RPMI7951 (cell line): ENCODE measurements at regions not wholly inside any gene's neighbourhood (a gene's known extent, or its start where the extent isn't known, plus 50 kb on each side); places are given as distances from the start of the nearest gene placed in this dataset.
"Not testable (repeated sequence)": the region's sequence is repeated elsewhere in the genome, so short reads cannot be mapped to it uniquely, and the experiment has no call there.

ENCODE experiments used
- DNase-seq: peaks from one replicate; pipeline ENCODE4 v3.0.0-alpha.2; 2012; ENCODE audit warnings: low read depth

DNA sequence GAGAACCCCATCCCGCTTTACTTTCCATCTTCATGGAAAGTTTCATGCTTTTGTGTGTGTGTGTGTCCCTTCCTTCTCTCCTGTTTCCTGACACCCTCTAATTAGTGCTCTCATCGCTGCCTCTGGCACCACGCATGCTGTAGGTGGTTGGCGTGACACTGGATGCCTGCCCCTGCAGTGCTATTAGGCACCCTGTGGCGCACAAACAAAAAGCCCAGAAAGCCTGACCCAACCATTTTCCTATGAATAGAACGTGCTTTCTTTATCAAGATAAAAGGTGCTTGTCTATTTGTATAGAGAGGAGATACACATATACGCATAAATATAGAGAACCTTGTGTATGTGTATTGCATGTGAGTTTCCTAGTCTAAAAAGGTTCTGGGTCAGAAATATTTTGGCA lies 120.8 kb upstream of the CDCA7L start:
- no peak for DNase-seq

DNA sequence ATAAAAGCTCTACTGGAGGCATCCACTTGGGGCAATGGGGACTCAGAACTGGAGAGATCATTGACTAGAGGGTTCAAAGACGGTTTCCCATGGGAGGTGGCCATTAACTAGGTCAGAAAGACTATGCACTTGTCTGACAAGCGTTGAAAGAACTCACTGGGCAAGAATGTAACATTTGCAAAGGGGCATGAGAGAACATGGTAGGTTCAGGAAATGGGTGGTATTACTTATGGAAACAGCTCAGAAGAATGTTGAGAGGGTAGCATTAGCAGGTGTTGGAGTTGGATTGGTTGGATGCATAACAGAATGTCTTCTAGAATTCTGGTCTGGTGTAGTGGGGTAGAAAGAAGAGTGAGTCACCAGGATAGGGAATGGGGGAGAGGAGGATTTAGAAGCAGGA lies 119.1 kb upstream of the CDCA7L start:
- no peak for DNase-seq

DNA sequence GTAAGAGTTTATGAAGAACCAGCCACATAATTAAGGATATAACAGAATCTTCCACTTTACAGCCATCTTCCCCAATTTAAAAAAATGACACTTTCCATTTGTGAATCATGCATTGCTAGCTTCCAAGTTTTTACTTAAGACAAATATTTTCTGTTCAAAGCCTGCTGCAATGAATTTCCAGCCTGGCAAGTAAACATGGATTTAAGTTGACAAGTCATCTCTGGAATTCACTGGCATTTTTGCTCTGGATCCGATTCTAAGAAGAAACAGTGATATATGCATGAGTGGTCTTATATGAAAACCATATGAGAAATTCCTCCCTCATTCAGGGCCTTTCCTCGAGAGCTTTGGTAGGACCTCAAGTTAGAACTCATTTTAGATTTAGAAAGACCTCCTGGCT lies 116.1 kb upstream of the CDCA7L start:
- DNase-seq: no peak

DNA sequence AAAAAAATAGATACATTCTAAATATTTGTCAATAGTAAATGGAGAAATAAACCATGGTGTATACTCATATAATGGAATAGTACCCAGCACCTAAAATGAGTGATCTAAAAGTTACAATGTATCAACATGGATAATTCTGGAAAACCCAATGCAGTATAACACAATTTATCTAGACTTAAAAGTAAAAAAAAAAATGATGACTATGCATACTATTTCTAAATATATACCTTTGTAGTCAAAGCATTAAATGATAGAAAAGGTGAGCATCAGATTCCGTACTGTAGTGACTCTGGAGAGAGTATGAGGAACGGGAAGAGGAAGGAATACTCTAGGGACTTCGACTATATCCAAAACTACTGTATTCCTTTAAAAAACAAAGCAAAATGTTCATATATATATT lies 115.2 kb upstream of the CDCA7L start:
- no peak for DNase-seq

DNA sequence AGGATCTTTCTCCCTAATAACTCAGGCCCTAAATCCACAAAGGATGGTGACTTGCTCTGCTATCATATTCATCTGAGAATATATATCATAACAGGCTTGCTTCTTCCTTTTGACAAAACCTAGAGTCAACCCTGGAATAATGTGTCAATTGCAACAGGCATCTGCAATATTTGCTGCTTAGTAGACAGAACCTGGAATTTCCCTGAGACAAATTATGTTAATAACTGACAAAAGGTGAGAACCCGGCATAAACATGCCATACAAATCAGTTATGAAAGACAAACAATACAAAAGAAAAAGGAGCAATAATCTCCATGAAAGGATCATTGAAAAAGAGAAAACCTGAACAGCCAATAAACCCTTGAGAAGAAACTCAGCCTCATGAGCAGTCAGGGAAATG lies 114.5 kb upstream of the CDCA7L start:
- DNase-seq: no peak

DNA sequence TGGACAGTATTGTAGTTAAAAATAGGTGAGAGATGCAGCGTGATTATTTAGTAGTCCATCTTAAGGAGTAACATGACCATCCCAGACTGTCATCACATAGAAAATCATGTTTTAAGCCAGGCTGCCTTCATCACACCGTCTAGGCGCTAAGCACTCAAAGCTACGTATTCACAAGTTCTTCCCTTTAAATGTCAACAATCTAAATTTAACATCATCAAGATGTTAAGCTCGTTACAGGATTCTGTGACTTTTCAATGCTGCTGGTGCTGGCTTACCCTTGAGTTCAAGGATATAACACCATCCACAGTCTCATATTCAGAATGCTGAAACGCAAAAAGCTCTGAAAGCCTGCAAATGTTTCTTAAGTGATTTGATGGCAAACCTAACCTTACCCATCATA lies 109.5 kb upstream of the CDCA7L start:
- no peak for DNase-seq

DNA sequence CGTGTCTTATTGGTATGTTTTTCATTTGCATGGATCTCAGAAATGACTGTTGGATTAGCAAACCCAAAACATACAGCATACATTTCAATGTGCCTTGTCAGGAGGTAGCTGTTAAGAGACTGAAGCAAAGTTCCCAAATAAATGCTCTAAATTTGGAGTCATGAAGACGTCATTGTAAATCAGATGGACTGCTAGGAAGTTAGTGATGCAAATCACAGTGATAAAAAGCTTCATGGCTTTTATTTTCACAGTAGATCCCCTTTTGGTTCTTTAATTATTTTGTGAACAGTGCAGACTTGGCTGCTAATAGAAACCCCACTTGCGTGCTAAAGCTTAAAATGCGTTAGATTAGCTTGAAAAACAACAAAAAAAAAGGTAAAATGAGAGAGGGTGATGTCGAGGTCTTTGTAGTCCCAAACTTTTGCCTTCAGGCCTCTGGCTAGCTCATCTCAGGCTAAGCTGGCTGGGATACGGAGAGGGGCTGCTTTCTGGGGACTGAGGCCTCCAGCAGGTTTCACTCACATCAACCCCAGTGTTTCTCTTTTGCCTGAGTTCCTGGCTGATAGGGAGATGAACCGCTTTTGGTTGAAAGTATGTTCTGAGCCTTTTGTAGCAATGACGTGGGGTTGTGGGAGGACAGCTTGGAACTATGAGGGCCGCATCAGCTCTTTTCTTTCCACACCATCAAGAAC lies 107.1 kb upstream of the CDCA7L start:
- DNase-seq: no peak

DNA sequence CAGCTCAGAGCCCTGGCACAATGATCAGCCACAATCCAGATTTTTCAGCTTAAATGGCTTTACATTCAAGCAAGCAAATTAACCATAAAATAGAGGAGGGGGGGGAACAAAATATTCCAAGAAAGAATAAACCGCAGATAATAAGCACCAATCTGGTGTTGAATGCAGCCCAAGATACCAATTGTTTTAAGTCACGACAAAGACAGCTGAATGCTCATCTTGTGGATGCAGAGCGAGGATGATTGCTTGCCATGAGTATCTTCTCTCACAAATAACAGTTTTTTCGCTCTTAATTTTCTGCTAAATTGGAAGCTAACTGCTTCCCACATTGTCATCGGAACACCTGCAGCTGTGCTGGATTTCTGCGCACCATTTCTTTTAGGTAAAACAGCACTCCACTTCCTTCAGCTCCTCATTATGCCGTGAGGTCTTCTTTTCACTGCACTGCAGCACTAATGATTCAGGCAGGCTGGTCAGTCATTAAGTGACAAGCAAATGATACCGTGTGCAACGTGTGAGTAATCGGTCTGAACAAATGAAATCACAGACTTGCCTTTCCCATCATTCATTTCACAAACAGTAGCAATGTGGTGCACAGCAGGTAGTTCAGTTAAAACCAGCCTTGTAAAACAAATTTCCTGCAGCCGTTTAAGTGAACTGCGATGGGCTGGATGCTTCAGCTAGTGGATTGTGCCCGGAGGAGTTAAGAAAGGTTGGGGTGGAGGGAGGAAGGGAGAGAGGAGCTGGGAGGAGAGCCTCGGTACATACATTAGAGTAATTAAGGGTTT lies 106.4 kb upstream of the CDCA7L start:
- DNase-seq: peak; percentile 18

DNA sequence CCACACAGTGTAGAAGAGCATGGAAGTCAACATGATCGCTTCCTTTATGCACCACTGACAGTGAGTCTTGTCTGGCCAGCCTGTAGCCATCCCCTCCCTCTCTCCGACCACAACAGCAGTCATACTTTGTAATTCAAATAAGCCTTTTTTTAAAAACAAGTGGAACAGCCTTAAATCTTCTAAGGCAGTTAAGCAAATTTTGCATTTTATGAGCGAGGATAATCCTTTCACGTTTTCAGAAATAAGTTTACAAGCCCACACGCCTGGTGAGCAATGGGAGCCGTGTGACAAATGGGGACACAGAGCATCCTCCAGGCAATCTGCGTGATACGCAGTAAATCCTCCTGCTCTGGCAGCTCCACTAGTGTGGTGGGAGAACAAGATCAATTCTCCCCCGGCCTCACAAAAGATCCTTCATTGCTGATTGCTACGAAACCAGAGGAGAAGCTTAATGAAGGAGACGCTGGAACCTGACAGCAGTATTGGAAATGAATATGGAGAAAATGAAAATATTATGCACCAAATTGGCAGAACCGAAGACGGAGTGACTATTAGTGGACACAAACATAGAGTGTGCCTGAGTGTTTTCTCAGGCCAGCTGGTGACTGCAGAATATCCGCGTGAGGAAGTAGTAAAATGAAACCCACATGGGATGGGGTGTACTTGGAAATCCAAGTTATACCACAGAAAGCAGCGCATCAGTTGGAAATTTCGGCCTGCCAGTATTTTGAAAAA lies 104.2 kb upstream of the CDCA7L start:
- no peak for DNase-seq

DNA sequence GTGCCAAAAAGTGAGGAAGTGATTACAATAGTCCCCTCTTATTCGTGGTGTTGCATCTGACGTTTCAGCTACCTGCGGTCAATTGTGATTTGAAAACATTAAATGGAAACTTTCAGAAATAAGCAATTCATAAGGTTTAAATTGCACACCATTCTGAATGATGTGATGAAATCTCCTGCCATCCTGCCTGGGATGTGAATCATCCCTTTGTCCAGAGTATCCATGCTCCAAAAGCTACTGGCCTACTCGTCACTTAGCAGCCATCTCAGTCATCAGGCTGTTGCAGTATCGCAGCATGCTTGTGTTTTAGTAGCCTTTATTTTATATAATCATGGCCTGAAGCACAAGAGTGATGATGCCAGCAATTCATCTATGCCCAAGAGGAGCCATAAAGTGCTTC lies 97.7 kb upstream of the CDCA7L start:
- DNase-seq: no peak

DNA sequence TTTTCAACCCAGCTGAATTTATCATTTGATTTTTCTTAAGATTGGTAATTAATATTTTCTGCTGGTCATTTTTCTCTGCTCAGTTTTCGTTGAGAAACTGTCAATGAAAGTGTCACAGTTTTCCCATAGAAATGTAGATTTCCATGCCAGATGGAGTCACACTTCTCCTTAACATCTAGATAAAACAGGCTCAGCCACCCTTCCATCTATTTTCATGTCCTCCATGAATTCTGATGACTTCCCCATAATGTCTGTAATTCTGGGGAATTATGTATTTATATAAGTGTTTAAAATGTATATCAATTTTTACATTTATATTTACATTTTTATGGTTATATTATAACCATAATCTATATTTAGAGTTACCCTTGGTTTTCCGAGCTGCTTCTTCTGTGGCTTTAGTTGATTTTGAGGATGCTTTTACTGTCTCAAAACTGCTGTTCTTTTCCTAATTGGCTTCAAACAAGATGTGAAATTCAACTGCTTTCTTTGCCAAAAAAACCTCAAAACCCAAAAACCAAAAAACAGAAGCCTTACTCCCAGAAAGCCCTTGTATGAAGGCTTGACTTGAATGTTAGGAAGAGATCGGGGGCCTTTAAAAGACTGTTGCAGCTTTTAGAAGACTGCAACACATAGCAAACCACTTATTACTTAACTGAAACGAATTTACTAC lies 95.4 kb upstream of the CDCA7L start:
- no peak for DNase-seq

DNA sequence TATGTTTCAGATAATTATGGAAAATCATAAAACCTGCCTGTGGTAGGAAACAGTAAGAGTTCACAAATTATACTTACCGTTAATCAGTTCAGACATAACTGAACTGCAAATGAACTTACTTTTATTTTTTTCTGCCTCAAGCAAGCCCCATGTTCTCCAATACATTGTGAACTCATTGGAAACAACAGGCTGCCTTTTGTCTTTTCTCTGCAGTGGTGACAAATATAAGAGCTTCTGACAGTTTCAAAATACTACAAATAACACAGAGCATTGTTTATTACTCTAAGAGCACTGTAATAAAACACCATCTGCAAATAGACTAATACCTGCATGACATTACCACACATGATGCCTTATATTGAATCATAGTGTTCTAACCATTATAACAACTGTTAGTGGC lies 94.0 kb upstream of the CDCA7L start:
- DNase-seq: no peak

DNA sequence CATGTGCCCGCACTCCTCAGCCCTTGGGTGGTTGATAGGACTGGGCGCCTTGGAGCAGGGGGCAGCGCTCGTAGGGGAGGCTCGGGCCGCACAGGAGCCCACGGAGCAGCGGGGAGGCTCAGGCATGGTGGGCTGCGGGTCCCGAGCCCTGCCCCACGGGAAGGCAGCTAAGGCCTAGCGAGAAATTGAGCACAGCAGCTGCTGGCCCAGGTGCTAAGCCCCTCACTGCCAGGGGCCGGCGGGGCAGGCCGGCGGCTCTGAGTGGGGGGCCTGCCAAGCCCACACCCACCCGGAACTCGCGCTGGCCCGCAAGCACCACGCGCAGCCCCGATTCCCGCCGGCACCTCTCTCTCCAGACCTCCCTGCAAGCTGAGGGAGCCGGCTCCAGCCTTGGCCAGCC lies 86.7 kb upstream of the CDCA7L start:
- DNase-seq: not testable (repeated sequence)

DNA sequence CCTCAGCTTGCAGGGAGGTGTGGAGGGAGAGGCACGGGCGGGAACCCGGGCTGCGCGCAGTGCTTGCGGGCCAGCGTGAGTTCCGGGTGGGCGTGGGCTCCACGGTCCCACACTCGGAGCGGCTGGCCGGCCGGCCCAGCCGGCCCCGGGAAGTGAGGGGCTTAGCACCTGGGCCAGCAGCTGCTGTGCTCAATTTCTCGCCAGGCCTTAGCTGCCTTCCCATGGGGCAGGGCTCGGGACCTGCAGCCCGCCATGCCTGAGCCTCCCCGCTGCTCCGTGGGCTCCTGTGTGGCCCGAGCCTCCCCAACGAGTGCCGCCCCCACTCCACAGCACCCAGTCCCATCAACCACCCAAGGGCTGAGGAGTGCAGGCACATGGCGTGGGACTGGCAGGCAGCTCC lies 83.0 kb upstream of the CDCA7L start:
- not testable (repeated sequence) for DNase-seq

DNA sequence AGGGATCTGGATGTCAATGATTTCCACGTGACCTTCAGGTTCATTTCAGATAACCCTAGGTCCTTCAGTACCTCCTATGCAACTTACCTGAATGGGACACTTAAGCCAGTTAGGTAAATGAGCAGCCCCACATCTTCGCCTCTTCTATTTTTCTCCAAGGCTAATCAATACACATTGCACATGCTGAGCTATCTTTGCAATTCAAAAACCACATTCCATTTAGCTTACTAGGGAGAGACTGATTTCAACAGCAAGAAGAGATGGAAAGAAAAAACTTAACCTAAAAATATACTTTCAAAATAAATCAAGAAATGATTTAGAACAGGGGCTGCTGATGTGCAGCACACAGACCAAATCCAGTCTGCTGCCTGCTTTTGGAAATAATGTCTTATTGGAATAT lies 81.8 kb upstream of the CDCA7L start:
- no peak for DNase-seq

DNA sequence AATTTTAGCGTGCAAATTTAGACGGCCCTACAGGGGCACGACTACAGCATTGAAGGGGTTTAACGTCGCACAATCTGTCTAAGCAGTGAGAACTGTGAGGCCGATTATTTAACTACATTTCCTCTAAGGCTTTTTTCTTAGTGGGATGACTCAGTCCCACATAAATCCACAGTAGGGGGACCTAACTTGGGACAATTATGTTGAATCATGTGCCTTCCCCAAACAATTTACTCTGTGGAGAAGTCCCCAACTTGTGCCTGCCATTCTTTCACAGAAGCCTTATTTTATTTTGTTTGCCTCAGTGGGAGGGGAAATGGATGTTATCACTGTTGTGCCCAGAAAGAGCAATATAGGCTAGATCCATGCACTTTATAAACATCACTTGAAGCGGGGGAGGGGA lies 80.3 kb upstream of the CDCA7L start:
- DNase-seq: no peak

DNA sequence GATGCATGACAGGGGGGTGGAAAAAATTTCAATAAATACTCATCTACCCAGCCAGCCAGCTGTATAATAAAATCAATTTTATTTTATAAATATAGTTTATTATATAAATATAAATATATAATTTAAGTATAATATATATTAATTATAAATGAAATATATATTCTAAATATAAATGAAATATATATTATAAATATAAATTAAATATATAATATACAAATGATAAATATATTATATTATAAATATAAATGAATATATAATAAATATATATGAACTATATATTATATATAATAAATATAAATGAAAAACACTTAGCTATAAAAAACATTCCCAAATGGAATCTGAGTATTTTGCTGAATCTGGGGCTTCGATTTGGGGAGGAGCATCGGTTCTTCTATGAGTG lies 79.4 kb upstream of the CDCA7L start:
- no peak for DNase-seq

DNA sequence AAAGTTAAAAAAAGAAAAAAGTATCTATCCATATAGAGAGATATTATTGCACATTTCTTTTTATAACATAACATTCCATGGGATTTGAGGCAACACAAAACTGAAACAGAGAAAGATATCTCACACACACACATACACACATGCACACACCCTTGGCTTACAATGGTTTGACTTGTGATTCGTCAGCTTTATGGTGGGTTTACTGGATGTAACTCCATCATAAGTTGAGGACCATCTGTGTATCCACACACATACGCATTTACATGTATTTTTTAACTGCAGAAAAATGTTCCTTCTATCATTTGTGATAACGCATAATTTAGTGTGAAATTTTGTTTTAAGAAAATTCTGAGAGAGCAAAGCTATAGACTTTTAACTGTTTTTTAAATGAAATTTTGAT lies 74.2 kb upstream of the CDCA7L start:
- no peak for DNase-seq

DNA sequence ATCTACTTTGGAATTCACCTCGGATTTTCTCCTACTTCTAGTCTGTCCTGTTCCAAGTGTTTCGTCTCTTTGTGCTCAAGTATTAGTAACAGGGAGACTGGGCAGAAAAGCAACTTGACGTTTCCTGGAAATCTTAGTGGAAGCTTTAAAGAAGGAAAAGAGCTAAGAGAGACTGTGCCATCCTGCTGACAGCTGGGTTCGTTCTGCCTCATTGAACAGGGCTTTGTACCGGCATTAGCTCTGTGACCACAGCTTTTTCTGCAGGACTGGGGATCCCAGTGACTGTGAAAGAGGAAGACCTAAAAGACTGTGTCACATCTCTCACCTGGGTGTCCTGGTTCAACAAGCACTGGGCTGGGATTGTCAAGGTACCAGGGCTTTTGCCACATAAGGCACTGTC lies 70.8 kb upstream of the CDCA7L start:
- DNase-seq: no peak

DNA sequence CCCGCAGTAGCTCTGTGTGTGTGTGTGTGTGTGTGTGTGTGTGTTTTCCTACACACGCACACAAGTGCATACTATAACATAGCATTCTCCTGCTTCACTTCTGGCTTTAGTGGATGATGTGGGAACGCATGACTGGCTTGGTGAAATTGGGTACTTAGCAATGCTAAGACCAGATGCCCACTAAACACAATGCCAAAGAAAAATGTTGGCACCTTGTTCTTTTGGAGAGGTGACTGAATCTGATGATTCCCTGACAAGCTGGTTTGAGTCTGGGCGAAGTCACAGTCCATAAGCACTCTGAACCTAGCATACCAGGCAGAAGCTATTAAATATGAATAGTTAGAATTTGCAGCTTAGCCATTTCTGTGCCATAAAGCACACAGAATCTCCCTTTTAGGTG lies 68.0 kb upstream of the CDCA7L start:
- no peak for DNase-seq

DNA sequence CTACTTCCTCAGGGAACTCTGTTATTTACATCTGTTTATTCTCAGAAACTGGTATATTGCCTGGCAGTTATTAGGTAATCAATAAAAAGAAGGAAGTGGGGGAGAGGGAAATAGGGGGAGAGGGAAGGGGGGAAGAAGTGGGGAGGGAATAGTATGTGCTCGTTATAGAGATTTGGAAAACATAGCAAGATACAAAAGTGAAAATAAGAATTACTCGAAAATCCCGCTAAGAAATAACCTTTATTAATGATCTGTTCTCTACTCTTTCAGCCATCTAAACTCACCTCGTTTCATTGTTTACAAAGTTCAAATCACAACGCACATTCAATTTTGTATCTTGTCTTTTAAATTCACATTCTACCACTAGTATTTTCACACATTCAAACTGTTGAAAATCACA lies 63.0 kb upstream of the CDCA7L start:
- no peak for DNase-seq

DNA sequence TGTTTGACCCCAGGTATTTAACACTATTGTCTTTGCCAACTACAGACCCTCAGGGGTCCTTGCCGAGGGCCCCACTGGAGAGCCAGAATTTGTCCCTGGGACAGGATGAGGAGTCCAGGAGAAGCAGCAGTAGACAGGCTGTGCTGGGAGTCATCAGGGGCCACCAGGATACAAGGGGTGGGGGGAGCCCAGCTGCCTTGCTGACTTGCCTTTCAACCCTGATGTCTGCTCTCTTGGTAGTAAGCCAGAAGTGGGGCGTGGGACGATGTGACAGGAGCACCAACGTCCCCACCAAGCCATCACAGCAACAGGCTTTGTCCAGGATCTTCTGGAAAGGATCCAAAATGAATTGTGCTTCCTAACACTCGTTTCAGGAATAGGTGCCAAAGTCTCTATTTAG lies 62.4 kb upstream of the CDCA7L start:
- DNase-seq: no peak

DNA sequence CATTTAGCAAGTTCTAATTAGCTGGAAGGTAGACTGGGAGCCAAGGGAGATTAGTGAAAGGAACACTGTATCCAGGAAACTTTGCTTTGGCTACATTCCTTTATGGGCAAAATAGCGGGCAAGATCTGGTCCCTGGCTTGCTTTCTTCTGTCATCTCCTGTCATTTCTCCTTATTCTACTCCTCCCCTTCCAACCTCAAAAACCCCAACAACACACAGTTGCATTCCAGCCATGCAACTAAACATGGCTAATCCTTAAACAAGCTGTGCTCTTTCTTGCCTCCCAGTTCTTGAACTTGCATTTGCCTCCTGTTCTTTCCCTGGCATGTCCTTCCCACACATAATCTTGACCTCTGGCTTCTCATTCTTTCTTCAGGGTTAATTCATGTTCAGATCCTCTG lies 59.5 kb upstream of the CDCA7L start:
- DNase-seq: no peak
